ENCODE measurements at regions not wholly inside any gene's neighbourhood (a gene's known extent, or its start where the extent isn't known, plus 50 kb on each side); places are given as distances from the start of the nearest gene placed in this dataset.
A peak's percentile ranks its signal among the peaks of the same experiment; 100 is the strongest.

- peak; percentile 85 for TF ChIP-seq ELF1 (CRISPR knock-in tag; IDR thresholded peaks at IDR 0.05)
- no peak for TF ChIP-seq ZFAT (CRISPR knock-in tag; conservative IDR thresholded peaks at IDR 0.05)
- no peak for TF ChIP-seq RFX3 (CRISPR knock-in tag; IDR thresholded peaks at IDR 0.05)
- no peak for TF ChIP-seq ATAD3A (CRISPR knock-in tag; IDR thresholded peaks at IDR 0.05)
- TF ChIP-seq ZNF703 (CRISPR knock-in tag; IDR thresholded peaks at IDR 0.05; ENCODE audit: borderline replicate concordance), result no peak
- no peak for TF ChIP-seq IRX3 (CRISPR knock-in tag; IDR thresholded peaks at IDR 0.05; ENCODE audit: borderline replicate concordance, low read depth)
- TF ChIP-seq KAT2B (IDR thresholded peaks at IDR 0.05; ENCODE audit: borderline replicate concordance, low read depth, low read length), result no peak
- no peak for TF ChIP-seq ZMYM2 (CRISPR knock-in tag; IDR thresholded peaks at IDR 0.05)
- no peak for TF ChIP-seq SUZ12 (IDR thresholded peaks at IDR 0.05; ENCODE audit: low read depth, low read length)
- TF ChIP-seq GPN1 (CRISPR knock-in tag; IDR thresholded peaks at IDR 0.05; ENCODE audit: borderline replicate concordance), result no peak
- TF ChIP-seq FOXO4 (CRISPR knock-in tag; conservative IDR thresholded peaks at IDR 0.05), result no peak
- peak; percentile 53; the same call in 1 of the 2 replicates for TF ChIP-seq HNF4G (IDR thresholded peaks at IDR 0.05; ENCODE audit: borderline replicate concordance, low read depth, low read length)
- peak; percentile 61; the same call in 1 of the 2 replicates for TF ChIP-seq HNF4G (CRISPR knock-in tag; IDR thresholded peaks at IDR 0.05; ENCODE audit: borderline replicate concordance, low read depth)
- peak; percentile 75; the same call in 1 of the 2 replicates for TF ChIP-seq TBX2 (CRISPR knock-in tag; IDR thresholded peaks at IDR 0.05; ENCODE audit: borderline replicate concordance)
- TF ChIP-seq SNRNP70 (IDR thresholded peaks at IDR 0.05; ENCODE audit: low read depth, low read length), result no peak
- no peak for TF ChIP-seq ZNF678 (CRISPR knock-in tag; IDR thresholded peaks at IDR 0.05)
- peak; percentile 22; the same call in 1 of the 2 replicates for TF ChIP-seq ZBTB10 (CRISPR knock-in tag; IDR thresholded peaks at IDR 0.05; ENCODE audit: borderline replicate concordance)
- no peak for TF ChIP-seq MBNL3 (CRISPR knock-in tag; conservative IDR thresholded peaks at IDR 0.05)
- no peak for TF ChIP-seq SPEN (CRISPR knock-in tag; IDR thresholded peaks at IDR 0.05; ENCODE audit: low read depth)
- no peak for TF ChIP-seq ZNF451 (CRISPR knock-in tag; IDR thresholded peaks at IDR 0.05)
- TF ChIP-seq ZHX1 (CRISPR knock-in tag; IDR thresholded peaks at IDR 0.05; ENCODE audit: low read depth), result no peak
- no peak for TF ChIP-seq ZNF724P (CRISPR knock-in tag; IDR thresholded peaks at IDR 0.05; ENCODE audit: borderline replicate concordance)
- TF ChIP-seq IKZF5 (CRISPR knock-in tag; IDR thresholded peaks at IDR 0.05), result no peak
These were observed 67.7 kb upstream of the RAB4A start (continued) for GRCh38 chr1:229203030-229203751.

Data from HepG2 (cell line).